Motor neuron (in vitro differentiated cells): ENCODE measurements at regions not wholly inside any gene's neighbourhood (a gene's known extent, or its start where the extent isn't known, plus 50 kb on each side); places are given as distances from the start of the nearest gene placed in this dataset.
"Not testable (repeated sequence)": the region's sequence is repeated elsewhere in the genome, so short reads cannot be mapped to it uniquely, and the experiment has no call there.

Experiments
- ATAC-seq, 8 experiments: fragments of 200-7000 bp; cut with Tn5 transposase; replicated peaks in 6 of 8; 2 replicates each; pipeline ENCODE4 v1.8.0; 2021; ENCODE audit warnings: mild to moderate bottlenecking in 8 of 8, moderate library complexity in 8 of 8
- H3K27ac ChIP-seq, 2 donors: fragments of 250-450 bp; sonication (Bioruptor Pico); 2 replicates each; pipeline ENCODE4 v1.9.0; 2021; ENCODE audit warnings: antibody characterized with exemption in 2 of 2, mild to moderate bottlenecking in 2 of 2, moderate library complexity in 1 of 2
- H3K4me1 ChIP-seq, 2 donors: fragments of 250-450 bp; sonication (Bioruptor Pico); replicated peaks in 1 of 2; 2 replicates each; pipeline ENCODE4 v1.6.1; 2021; ENCODE audit warnings: antibody characterized with exemption in 2 of 2, mild to moderate bottlenecking in 2 of 2, moderate library complexity in 1 of 2
- H3K4me3 ChIP-seq, 5 donors: fragments of 250-450 bp; sonication (Bioruptor Pico); 2 replicates each; pipeline ENCODE4 v1.9.0; 2021; ENCODE audit warnings: antibody characterized with exemption in 5 of 5, mild to moderate bottlenecking in 5 of 5, moderate library complexity in 4 of 5
- WGBS, 10 experiments: fragments of 450-650 bp; shearing (Covaris generic); methylation state at CpG; one replicate each; pipeline ENCODE4 v1.0.0; 2022; 5-methylcytosine and 5-hydroxymethylcytosine counted together
- in situ Hi-C, 9 experiments: fragments of 400-800 bp; cut with MboI; loops; one replicate each; pipeline ENCODE4 v1.15.0; 2021; ENCODE audit warnings: low sequenced_read_pairs in 9 of 9, low pct_unique_long_range_greater_than_20kb in 2 of 9; ENCODE audit not compliant: unreplicated experiment in 9 of 9

DNA sequence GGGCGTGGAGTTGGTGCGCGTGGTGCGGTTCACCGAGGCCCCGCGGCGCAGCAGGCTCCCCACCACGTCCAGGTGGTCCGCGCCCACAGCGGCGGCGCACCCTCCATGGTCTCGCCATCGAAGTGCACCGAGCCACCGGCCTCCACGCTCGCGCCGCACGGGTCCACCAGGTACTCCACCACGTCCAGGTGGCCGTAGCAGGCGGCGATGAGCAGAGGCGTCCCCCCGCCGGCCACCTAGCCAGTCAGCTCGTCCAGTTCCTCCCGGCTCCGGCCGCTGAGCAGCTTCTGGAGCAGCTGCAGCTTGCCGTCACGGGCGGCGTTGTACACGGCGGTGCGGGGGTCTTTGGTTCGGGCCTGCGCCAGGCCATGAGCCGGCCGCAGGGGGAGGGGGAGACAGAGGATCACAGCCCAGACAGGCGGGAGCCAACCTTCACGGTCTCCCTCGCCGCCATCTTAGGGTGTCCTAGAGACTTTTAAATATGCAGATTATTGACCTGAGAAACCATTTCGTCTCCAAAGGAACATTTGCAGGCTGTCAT, 149.8 kb downstream of the POTEC start:
- H3K4me1 ChIP-seq, H3K27ac ChIP-seq, H3K4me3 ChIP-seq, in situ Hi-C loops: not testable (repeated sequence)
- no CpG with 5 or more reads among the region's 50 CpGs for WGBS, 10 experiments
- ATAC-seq: peak in 1 of 8 experiments; percentile 40

DNA sequence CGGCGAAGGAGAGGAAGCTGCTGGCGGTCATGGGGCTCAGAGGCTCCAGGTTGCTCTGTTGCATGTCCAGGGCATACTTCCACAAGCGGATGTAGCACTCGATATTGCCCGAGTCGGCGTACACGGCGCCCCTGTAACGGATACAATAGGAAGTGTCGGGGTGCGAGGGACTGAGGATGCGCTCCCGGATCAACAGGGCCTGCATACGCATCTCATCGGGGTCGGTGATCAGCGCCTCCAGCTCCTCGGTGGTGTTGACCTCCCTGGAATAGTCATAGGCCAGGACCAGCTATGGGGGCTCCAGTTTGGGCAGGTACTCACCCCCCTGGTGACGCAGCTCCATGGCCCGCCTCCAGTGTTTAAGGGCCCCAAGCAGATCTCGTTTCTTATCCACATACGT, 150.8 kb downstream of the POTEC start:
- ATAC-seq, H3K4me3 ChIP-seq, H3K4me1 ChIP-seq, in situ Hi-C loops, H3K27ac ChIP-seq: not testable (repeated sequence)
- 80 to 87% methylated on average over 2 to 3 of the region's 24 CpGs; no CpG with 5 or more reads in 8 of the 10 experiments for WGBS, 10 experiments

DNA sequence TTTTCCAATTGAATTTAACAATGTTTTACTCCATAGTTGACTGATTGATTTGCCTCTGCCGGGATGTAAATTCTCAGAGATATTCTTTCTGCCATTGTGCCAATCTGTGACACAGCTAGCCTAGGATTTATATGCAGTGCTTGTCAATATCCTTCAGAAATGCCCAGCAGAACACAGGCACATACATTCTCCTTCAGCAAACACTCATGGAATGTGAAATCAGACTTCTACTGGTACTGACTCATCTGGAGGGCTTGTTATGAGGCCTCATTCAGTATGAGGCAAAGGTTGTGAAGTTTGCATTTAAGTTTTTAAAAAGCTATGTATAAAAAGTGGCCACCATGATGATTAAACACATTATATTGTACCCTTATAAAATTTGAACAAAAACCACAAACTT, 158.4 kb downstream of the POTEC start:
- peak in 2 of 8 experiments; percentile 46 to 68 for ATAC-seq

DNA sequence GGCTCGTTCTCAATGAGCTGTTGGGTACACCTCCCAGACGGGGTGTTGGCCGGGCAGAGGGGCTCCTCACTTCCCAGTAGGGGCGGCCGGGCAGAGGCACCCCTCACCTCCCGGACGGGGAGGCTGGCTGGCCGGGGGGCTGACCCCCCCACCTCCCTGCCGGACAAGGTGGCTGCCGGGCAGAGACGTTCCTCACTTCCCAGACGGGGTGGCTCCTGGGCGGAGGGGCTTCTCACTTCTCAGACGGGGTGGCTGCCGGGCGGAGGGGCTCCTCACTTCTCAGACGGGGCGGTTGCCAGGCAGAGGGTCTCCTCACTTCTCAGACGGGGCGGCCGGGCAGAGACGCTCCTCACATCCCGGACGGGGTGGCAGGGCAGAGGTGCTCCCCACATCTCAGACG, 160.7 kb downstream of the POTEC start:
- in situ Hi-C loops, H3K4me3 ChIP-seq, H3K4me1 ChIP-seq, H3K27ac ChIP-seq, ATAC-seq: not testable (repeated sequence)
- no CpG with 5 or more reads among the region's 25 CpGs for WGBS, 10 experiments

More for the DNA sequence above, 158.4 kb downstream of the POTEC start:
- H3K4me1 ChIP-seq, H3K4me3 ChIP-seq, in situ Hi-C loops, H3K27ac ChIP-seq: not testable (repeated sequence)
- WGBS, 10 experiments: no CpG with 5 or more reads among the region's 1 CpG

DNA sequence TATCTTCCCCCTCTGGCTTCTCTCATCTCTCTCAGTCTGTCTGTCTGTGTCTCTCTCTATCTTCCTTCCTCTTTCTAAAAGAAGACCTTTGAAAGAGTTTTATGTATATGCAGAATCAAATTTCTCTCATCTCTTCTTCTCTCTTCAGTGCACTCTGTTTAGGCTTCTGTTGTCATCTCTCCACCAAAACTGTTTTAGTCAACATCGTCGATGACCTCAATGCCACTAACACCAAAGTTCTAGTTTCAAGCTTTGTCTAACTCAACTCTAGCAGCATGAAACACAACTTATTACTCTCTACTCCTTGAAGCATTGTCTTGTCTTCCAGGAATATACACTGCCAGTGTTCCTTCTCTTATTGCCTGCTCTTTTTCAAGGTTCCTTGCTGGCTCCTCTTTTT, 163.9 kb downstream of the POTEC start:
- 0 to 100% (median 92%) methylated on average over 1 to 2 of the region's 2 CpGs; no CpG with 5 or more reads in 6 of the 10 experiments for WGBS, 10 experiments
- ATAC-seq, in situ Hi-C loops: not testable (repeated sequence)

DNA sequence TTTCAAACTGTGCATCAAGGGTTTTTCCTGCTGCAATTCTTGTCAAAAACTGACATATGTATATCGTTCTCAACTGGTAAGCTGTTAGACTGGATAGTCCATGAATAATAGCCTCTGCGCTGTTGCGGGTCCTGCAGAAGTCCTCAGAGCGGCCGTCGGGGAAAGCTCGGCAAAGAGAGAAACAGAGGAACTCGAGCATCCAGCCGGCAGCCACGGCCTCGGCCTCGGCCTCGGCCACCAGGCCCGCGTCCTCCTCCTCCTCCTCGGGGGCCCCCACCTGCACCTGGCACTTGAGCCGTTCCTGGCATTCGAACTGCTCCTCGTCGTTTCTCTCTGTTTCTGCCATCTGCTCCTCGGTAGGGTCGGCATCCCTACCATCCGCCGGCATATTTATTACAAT, 165.0 kb downstream of the POTEC start:
- 83 to 100% (median 88%) methylated on average over 2 to 4 of the region's 24 CpGs; no CpG with 5 or more reads in 7 of the 10 experiments for WGBS, 10 experiments
- H3K4me3 ChIP-seq, H3K27ac ChIP-seq, ATAC-seq, in situ Hi-C loops, H3K4me1 ChIP-seq: not testable (repeated sequence)

More for the DNA sequence above, 163.9 kb downstream of the POTEC start:
- H3K4me1 ChIP-seq, H3K4me3 ChIP-seq, H3K27ac ChIP-seq: not testable (repeated sequence)

DNA sequence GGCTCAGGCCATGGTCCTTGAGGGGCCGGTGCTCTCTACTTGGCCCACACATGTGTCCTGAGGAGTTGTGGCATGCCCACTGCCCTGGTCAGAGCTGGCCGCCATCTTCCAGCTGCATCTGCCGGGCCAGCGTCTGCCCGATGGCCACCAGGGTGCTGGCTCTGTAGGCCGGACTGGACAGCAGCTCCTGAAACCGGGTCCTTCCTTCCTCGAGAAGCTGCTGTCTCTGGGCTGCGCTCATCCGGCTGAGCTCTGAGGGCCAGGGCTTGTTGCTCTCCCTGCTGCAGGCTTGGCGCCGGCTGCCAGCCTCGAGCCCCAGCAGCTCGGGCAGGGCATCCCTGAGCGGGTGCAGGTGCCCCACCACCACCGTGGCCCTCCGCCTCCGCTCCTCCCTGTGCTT, 182.1 kb downstream of the POTEC start:
- H3K27ac ChIP-seq, ATAC-seq, H3K4me1 ChIP-seq, in situ Hi-C loops, H3K4me3 ChIP-seq: not testable (repeated sequence)
- WGBS, 10 experiments: 80% methylated on average over 2 of the region's 18 CpGs; no CpG with 5 or more reads in 9 of the 10 experiments

DNA sequence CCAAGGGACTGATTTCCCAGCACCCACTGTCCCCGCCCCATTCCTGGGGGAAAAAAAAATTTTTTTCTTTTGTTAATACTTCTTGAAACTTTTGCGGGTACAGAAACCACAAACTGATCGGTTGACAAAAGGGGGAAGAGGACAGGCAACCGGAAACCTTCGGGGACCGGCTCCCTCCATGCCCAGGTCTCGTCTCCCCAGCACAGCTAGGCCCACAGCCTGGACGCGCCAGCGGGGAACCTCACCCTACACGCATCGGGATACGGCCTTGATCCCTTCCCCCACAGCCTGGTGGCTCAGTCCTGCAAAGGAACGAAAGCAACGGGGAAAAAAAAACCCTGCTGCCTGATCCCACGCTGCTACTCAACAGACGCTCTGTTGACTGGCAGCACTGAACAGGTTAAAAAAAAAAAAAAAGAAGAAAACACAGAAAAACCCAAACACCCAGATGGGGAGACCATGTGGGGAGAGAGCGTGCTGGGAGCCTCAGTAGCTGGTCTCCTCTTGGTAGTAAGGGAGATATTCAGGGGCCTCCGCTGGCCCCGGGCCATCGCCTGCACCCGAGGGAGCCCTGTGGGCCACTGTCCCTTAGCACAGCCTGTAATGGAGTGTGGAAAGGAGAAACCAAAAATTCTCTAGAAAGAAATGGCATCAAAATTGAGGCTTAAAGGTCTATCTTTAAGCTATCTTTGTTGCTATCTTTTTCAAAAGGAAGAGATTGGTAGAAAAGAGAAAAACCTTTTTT, 185.7 kb downstream of the POTEC start:
- ATAC-seq, in situ Hi-C loops, H3K4me3 ChIP-seq, H3K4me1 ChIP-seq, H3K27ac ChIP-seq: not testable (repeated sequence)
- WGBS, 10 experiments: 53 to 96% (median 80%) methylated on average over 2 to 17 of the region's 22 CpGs; no CpG with 5 or more reads in 3 of the 10 experiments

DNA sequence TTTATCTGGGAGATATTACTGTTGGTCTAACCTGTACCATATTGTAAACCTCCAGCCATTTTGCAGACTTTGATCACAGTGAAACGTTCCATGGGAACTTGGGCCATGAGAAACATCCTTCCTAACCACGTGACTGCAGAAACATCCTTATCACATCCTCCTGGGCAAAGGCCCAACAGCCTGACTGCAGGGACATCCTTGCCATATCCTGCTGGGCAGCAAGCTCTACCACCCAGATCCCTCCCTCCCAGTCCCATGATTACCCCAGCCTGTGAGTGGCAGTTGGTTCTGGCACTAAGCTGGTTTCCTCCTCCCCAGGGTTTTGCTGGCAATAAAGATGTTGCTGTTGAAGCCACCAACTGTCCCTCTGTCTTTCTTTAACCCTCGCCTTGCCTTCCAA, 201.2 kb downstream of the POTEC start:
- no CpG with 5 or more reads among the region's 3 CpGs for WGBS, 10 experiments
- H3K4me3 ChIP-seq, H3K4me1 ChIP-seq, H3K27ac ChIP-seq, ATAC-seq, in situ Hi-C loops: not testable (repeated sequence)

DNA sequence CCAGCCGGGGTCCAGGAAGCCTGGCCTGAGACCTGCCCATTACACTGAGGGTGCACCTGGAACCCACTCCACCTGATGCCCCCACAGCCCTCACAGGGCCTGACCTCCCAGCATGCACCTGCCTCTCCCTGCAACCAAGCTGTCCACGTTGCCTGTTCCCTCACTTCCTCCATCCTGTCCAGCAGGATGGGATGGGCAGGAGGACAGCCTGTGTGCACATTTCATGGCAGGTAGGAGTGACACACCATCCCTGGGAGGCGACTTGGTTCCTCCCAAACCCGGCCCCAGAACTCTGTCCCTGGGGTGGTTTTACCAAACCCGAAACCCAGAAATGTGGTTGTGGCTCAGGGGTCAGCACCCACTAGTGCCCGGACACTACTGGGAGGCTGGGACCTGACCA, 203.8 kb upstream of the ZNF519 start:
- H3K27ac ChIP-seq, in situ Hi-C loops, H3K4me1 ChIP-seq, H3K4me3 ChIP-seq, ATAC-seq: not testable (repeated sequence)
- 6 to 82% (median 40%) methylated on average over 1 to 3 of the region's 6 CpGs; no CpG with 5 or more reads in 3 of the 10 experiments for WGBS, 10 experiments

DNA sequence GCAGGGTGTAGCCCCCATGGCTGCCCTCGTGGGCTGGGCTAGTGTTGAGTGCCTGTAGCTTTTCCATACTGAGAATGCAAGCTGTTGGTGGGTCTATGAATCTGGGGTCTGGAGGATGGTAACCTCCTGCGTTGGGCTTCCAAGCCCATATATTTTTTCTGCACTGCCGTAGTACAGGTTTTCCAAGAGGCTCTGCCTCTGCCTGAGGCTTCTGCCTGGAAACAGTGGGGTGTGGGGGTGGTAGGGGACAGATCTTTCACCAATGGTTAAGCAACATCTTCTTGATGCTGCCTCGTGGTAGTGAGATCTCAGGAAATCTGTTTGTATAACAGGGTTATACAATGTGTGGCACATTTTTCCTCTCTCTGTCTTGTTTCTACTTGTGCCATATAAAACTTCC, 189.0 kb upstream of the ZNF519 start:
- in situ Hi-C loops, H3K4me3 ChIP-seq, H3K27ac ChIP-seq, H3K4me1 ChIP-seq, ATAC-seq: not testable (repeated sequence)
- WGBS, 10 experiments: 0 to 40% methylated on average over 1 to 2 of the region's 4 CpGs; no CpG with 5 or more reads in 8 of the 10 experiments

DNA sequence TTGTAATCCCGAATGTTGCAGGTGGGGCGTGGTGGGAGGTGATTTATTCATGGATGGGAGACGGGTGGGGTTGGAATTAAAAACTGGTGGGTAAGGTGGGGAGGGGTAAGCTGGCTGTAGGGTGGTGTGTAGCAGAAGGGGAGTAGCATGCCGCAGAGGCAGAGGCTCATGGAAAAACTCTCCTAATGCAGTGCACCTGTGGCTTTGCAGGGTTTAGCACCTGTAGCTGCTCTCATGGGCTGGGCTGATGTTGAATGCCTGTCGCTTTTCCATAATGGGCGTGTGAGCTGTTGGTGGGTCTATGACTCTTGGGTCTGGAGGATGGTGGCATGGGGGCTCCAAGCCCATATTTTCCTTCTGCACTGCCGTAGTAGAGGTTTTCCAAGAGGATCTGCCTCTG, 169.0 kb upstream of the ZNF519 start:
- H3K4me1 ChIP-seq, ATAC-seq, H3K27ac ChIP-seq, in situ Hi-C loops, H3K4me3 ChIP-seq: not testable (repeated sequence)
- WGBS, 10 experiments: 20% methylated on average over 1 of the region's 7 CpGs; no CpG with 5 or more reads in 9 of the 10 experiments

DNA sequence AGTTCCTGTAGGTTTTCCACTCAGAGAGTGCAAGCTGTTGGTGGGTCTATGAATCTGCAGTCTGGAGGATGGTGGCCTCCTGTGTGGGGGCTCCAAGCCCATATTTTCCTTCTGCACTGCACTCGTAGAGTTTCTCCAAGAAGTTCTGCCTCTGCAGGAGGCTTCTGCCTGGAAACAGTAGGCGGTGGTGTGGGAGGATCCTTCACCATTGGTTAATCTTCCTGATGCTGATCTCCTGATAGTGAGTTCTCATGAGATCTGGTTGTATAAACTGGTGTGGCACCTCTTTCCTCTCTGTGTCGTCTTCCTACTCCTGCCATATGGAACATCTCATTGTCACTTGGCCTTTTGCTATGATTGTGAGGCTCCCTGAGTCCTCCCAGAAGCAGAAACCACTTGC, 162.8 kb upstream of the ZNF519 start:
- H3K4me1 ChIP-seq, H3K4me3 ChIP-seq, H3K27ac ChIP-seq, ATAC-seq, in situ Hi-C loops: not testable (repeated sequence)
- WGBS, 10 experiments: 58 to 76% methylated on average over 2 to 3 of the region's 3 CpGs; no CpG with 5 or more reads in 8 of the 10 experiments

DNA sequence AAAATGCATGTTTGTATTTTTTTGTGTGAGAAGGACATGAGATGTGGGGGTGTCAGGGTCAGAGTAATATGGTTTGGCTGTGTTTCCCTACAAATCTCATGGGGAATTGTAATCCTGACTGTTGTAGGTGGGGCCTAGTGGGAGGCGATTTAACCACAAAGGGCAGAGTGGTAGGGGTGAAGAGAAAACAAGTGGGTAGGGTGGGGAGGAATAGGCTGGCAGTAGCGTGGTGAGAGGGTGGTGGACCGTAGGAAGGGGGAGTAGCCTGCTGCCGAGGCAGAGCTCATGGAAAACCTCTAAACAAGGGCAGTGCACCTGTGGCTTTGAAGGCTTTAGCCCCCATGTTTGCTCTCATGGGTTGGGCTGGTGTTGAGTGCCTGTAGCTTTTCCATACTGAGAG, 152.8 kb upstream of the ZNF519 start:
- Histone ChIP-seq H3K4me1 (no peaks in the 10 kb centered on the region), H3K27ac (no peak overlapping the region), H3K4me3 (no peak overlapping the region)
- WGBS, 10 experiments: no CpG with 5 or more reads among the region's 4 CpGs
- ATAC-seq: no peak
- in situ Hi-C loops: no loop called here
